HG02610 (cell line): ENCODE measurements at regions not wholly inside any gene's neighbourhood (a gene's known extent, or its start where the extent isn't known, plus 50 kb on each side); places are given as distances from the start of the nearest gene placed in this dataset.

Experiments
- ATAC-seq: cut with Tn5 transposase; IDR thresholded peaks from one replicate; pipeline ENCODE4 v1.9.1; 2021; ENCODE audit warnings: mild to moderate bottlenecking, moderate library complexity; ENCODE audit not compliant: unreplicated experiment

DNA sequence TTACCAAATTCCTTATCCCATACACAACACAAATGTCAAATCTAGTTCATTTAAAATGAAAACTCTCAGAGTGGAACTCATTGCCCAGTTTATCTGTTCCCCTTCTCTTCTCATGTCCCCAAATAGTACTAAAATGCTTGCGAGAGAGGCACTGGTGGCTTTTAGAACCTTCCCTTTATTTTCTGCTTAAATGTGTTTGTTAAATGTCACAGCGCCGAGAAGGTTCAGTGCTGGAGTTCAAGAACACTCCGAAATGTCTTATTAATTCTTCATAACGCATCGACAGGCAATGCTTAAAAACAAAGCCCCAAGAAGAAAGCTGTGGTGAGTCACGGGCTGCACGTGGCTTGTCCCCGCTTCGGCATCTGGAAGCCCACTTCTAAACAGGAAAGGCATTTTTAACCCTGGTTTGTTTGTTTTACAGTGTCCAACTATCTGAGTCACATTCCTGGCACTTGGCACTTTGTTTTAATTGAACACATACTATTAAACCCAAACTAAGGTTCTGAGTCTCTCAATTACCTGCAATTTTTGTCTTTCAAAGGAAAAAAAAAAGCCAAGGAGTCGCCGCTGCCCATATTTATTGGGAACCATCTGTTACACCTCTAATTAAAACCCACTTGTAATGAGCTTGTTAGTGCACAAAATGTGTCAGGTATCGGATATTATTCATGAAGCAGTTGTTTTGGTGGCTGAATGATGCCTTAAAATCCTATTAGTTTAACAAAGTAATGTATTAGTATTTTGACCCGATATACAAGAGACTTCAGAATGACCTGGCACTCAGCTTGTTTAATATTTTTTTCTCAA is 49.9 kb upstream of the MGMT start:
- ATAC-seq = no peak
